ENCODE measurements at regions not wholly inside any gene's neighbourhood (a gene's known extent, or its start where the extent isn't known, plus 50 kb on each side); places are given as distances from the start of the nearest gene placed in this dataset.
A peak's percentile ranks its signal among the peaks of the same experiment; 100 is the strongest.

DNA sequence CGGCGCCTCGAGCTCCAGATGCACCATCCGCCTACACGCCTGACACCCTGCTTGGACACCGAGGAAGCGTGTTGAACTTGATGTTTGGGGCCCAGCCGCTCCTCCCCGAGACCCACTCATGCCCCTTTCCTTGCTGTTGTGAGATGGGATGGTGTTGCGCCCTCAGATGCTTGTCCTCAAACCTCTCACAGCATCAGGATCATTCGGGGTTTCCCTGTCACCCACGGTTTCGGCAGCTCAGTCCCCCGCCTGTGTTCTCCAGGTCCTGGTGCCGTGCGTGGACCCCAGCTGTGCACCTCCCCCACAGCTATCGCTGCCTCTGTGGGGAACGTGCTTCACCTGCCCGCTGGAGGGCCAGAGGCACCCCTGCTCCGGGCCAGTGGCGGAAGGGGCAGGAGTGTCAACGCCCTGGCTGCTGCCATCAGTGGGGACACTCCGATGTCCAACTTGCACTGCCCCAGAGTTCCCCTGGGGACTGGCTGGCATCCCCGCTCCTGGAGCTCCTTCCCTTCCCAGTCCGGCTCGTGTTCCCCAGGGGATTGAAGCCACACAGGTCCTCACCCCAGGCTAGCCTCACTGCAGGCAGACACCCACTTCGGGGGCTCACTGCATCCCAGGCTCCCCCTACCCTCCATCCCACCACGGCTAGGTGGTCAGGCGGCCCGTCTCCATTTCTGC is 82.3 kb upstream of the ADRA2C start:
- no peak for DNase-seq (ENCODE audit: low spot score)

DNA sequence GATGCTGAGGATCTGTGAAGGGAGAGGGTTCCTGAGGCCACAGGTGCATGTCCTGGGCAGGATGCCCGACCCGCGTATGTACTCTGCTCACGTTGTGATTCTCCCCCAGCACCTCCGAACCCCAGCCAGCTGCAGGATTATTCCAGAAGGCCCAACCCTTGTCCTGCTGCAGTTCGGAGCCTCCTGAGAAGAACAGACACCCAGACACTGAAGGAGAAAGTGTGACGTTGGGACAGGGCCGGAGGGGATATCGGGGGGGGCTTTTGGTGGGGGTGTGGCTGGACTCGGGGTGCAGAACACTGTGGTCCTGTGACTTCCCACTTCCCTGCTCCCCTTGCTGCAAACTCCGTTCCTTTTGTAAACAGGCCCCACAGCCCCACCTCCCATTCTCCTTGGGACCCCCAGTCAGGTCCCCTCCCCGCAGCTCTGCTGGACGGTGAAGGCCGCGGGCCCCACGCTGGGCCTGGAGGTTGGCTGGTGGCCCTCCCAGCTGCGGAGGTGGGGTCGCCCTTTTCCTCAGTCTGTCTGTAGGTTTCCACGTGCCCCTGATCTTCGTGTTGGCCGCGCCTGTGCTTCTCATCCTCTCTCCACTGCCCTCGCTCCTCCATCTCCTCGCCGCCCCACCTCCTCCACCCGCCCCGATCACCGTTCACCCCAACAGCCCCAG is 83.0 kb upstream of the ADRA2C start:
- no peak for DNase-seq (ENCODE audit: low spot score)

DNA sequence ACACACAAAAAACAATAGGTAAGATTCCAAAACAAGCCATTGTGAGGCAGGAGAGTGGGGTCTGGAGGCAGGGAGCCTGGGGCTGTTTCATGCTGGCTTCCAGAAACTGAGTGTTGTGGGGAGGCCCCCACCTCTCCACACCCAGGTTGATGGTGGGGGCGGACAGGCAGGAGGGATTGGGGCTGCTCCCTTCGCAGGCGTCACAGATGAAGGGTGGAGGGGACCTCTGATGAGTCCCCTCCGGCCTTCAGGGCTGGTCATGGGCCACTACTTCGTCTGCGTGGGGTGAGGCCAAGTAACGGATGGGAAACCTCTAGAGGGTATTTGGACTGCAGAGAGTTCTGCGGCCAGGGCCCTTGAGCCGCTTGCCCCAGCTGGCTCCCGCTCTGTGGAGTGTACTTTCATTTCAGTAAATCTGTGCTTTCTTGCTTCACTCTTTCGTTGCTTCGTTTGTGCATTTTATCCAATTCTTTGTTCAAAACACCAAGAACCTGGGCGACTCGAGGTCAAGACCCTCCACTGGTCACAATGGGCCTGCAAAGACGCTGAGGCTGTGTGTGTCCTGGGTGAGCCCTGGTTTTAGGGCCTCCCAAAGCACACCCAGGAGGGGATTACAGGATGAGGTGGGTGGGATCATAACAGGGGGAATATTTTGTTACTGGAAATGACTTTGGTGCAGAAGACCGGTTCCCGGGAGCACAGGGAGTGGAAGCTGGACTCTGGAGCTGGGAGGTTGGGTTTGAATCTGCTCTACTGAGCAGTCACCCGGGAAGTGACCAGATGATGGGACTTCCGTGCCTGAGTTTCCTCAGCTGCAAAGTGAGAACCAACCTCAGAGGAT is 83.7 kb upstream of the ADRA2C start:
- no peak for DNase-seq (ENCODE audit: low spot score)

DNA sequence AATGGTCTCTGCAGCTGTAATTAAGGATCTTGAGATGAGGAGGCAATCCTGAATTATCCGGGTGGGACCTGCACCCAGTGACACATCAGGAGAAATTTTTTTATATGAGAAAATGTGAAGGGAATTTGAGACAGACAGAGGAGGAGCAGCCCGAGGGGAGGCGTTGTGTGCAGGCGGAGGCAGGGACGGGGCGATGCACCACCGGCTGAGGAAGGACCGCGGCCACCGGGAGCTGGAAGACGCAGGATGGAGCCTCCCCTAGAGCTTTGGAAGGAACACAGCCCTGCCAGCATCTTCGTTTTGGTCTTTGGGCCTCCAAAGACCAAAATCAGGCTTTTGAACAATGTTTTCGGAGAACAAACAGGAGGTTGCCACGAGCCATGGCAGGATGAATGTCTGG is 85.0 kb upstream of the ADRA2C start:
- no peak for DNase-seq (ENCODE audit: low spot score)

DNA sequence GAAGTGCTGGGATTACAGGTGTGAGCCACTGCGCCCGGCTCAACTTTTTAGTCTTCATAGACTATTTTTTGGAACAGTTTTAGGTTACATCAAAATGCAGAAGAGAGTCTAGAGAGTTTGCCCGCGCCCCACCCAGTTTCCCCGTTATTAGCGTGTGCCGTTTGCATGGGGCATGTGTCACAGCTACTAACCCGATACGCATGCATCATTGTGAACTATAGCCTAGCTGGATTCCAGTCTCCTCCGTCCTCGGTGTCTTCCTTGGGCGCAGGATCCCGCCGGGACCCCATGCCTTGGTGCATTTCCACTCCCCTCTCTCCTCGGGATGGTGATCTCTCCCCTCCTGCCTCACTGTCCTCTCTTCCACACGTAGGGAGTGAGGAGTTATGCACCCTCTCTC is 85.5 kb upstream of the ADRA2C start:
- no peak for DNase-seq (ENCODE audit: low spot score)

DNA sequence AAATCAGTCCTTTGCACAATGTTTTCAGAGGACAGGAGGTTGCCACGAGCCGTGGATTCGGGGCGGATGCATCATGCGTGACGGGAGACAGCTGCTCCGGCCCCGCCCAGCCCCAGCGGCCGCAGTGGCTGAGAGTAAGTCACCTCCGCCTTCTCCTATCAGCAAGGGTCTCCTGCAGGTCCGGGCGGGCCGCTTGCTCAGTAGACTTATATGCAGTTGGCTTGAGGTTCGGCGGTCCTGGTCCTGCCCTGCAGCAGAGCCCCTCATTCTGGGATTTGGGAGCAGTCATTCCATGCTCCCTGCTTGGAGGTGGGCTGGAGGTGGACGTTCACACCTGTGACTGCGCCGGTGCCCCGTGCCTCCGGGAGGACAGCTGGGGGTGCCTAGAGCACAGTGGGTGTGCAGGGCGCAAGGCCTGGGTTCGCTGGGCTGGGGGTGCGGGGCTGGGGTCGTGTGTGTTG is 86.3 kb upstream of the ADRA2C start:
- no peak for DNase-seq (ENCODE audit: low spot score)

DNA sequence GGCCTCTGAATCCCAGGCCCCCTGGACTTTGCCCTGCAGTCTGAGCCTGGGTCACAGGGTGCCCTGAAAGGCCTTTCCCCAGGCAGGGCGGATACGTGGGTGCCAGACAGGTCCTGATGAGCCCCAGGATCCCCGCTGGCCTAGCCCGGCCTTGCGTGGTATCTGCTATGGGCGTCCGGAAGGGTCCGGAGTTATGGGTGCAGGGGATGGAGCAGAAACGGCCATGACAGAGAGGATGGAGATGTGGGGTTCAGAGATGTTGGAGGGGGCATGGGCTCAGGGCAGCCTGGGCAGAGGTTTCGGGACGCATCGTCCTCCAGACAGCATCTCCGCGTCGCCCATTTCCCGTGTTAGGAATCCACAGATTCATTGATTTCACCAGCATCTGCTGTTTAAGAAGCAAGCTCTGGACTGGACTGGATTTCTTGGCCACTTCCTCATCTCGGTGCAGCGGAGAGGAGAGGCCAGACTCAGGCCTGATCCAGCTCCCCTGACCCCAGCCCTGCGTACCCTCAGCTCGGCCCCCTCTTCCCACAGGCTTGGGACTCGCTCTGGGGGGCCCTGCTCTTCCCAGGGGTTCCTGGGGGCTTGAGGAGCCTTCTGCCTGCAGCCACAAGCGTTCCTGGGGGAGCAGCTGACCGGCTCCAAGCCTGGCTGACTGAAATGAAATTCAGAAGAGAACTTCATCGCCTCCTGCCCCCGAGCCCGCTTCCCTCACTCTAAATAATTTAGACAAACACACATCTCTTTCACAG is 86.9 kb upstream of the ADRA2C start:
- DNase-seq (ENCODE audit: low spot score): no peak

DNA sequence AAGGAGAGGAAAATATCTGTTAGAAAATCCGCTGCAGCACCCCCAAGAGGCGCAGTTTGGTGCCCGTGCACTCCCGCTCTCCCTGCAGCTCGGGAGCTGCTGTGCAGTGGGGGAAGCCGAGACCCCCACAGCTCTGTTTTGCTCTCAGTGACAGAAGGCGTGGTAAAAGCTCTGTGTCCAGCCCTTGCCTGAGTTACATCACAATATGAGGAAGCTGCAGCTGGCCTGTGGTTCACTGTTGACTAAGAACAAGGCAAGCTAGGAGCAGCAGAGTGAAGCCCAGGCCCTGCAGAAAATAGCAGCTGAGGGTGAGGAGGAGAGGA is 88.5 kb upstream of the ADRA2C start:
- DNase-seq (ENCODE audit: low spot score): no peak

DNA sequence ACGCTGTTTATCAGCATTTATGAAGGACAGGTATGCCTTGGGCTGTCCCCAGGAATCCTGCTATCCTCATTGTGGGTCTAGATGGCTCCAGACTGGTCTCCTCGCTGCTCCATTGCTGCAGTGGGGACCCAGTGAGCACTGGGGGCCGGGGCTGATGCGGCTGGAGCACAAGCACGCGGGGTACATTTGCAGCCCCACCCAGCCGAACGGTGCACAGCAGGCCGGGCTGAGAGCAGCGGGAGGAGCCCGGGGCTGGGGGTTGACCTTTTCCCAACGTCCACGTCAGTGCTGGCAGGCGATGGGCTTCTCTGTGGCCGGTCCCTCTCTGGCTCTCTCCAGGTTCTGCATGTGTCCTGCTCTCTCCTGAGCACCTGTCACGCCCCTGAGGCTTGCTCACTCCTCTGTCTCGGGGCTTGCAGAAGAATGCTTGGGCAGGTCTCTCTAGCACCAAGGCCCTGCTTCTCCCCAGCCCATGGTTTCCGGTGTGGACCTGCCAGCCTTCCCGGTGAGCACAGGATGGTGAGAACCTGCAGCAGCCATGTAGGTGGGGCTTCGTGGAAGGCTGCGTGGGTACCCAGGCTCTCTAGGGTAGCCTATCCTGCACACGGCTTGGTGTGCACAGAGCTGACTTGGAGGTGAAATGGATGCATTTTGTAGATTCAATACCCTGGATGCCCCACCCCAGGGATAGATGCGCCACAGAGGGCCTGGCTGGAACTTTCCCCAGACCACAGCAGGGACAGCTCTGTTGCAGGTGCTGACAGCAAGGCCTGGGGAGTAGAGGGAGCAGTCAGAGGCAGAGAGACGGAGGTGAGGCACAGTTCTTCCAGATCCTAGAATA is 89.1 kb upstream of the ADRA2C start:
- DNase-seq (ENCODE audit: low spot score): no peak

DNA sequence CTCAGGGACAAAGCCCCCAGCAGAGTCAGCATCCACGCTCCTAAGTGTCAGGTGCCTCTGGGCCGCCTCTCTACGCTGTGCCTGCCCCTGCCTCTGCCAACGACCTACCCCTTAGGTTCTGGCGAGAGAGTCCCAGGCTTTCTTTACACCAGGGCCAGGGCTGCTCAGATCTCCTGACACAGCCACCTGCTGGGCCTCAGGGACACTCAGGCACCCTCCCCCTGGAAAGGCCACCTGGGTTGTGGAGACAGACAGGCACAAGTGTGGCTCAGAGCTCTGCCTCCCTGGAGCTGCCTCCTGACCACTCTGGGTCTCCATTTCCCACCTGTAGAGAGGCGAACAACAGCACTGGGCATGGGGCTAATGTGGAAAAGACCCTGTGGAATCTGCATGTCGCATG is 90.0 kb upstream of the ADRA2C start:
- DNase-seq (ENCODE audit: low spot score): no peak

DNA sequence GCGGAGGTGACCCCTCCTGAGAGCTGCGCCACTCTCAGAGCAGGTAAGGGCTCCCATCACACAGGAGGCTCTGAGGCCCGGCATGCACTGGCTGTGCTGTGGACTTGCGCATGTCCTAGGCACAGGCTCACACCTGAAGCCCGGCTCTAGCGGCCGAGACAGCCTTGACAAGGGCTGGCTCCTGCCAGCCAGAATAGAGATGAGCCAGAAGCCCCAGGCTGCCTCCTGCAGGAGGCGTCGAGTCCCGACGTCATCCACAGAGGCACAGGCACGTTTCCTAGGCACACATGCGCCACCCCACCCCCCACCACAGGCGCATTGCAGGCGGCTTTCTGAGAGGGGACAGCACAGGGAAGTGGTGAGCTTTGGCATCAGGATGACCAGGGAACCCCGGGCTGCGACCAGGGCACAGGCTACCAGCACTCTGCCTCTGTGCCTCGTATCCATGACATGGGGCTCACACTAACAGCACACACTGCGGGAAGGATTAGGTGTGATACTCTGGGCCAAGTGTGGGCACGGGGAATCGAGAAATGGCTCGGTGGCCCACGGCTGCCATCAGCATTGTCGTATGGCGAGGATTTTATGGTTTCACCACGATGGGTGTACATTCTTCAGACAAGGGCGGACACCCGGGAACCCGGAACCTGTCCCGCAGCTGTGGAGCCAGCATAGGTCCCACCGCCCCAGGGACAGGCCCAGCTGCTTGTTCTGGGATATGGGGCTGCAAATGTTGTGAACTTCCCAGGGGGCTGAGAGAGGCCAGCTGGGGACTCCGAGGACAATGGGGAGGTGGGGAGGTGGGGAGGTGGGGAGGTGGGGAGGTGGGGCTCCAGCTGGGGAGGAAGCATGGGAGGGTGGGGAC is 90.7 kb upstream of the ADRA2C start:
- no peak for DNase-seq (ENCODE audit: low spot score)

DNA sequence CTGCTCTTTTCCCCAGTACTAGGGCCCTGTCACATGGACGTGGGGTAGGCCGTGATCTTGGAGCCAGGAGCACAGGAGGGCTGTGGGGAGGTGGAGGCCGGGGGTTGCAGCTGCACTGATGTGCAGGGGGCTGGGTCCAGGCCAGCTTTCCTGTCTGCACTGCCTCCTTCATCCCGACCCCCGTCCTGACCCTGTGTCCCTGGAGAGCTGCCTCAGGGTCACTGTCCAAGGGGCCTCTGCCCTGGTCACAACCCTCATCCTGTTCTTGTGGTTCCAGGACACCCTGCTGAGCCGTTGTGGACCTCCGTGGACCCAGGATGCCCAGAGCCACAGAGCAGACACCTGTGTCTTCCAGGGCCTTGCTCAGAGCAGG is 91.7 kb upstream of the ADRA2C start:
- DNase-seq (ENCODE audit: low spot score): no peak

DNA sequence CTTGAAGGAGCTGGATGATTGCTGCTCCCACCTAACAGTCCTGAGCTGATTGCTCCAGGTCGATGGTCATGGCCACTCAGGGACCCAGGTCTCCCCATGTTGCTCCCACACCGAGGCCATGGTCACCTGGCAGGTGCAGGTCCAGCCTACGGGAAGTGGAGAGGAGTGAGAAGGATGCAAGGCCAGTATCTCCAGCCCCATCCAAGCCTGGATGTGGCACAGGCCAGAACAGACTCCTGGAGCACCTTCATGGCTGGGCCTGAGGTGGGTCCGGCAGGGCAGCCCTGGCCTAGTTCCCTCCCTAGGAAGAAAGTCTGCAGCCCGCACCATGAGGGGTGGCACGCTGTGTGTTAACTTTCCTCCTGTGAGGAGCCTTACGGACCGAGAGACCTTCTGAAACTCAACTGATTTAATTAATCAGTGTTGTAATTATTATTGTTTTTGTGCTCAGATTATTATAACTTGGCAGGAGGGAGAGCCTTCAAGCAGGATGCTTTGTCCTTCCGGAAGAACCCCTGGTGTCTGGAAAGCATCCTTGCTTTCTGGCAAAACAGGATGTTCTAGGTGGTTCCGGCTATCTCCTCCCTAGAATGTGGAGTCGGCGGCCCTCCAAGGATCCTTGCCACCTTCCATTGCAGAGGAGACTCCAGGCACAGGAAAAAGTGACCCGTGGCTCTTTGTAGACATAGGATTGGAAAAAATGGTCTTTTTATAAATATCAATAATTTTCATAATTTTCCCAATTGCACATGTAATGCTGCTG is 92.3 kb upstream of the ADRA2C start:
- DNase-seq (ENCODE audit: low spot score): no peak

DNA sequence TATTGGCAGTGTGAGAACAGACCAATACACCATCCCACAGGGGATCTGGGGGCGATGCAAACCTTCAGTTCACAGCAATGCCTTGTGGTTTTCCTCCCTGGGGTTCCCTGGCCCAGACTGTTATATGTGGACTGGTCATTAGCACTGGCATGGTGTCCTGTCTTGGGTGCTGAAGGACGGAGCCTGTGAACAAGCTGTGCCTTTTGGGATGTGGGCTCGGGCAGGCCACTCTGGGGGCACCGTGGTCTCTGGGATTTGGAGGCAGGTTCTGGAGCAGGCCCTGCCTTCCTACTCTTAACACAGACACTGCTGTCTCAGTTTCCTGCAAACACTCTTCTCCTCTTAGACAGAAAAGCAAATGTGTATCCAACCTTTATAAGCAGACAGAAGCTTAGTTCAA is 93.0 kb upstream of the ADRA2C start:
- DNase-seq (ENCODE audit: low spot score): no peak

DNA sequence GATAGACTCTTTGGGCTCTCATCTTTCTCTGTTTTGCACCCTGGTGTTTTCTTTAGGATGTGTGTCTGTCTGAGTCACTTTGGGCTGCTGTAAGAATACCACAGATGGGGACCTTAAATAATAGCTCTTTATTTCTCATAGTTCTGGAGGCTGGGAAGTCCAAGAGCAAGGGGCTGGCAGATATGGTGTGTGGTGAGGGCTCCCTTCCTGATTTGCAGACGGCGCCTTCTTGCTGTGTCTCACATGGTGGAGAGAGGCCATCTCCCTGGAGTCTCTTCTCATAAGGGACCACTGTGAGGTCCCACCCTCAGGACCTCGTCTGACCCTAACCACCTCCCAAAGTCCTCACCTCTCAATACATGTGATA is 93.7 kb upstream of the ADRA2C start:
- DNase-seq (ENCODE audit: low spot score): no peak

DNA sequence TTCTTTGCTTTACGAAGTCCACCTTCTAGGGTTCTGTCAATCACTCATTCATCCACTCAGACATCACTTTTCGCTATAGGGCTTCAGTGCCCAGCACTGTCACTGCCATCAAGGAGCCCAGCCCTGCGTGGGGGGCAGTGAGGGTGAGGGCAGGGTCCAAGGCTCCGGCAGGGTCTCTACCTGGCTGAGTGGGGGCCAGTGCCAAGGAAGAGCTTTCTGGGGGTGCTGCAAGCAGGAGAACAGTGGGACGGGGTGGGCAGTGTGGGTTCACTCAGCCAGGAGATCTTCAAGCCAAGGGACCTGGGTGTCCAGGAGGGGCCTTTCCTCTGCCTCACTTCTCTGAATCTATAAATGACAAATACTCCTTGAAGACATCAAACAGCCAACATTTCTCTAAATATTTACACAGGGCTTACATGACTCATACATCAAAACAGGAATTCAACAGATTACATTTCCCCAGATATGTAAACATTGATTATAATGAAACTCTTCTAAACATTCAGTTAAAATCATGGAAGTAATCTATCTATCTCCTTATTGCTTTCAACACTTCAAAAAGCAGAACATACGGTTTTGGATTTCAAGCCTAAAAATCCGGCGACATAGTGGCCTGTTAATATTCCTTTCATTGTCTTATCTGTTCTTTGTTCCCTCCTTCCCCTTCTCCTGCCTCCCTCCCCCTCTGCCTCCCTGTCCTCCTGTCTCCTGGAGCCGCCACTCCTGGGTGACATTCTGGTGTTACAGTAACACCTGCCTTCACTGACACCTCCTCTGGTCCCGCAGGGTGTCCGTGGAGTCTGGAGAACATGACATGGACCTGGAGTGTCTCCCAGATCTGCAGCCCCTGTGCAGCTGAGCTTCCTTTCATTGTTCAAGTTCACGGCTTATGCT is 94.4 kb upstream of the ADRA2C start:
- DNase-seq (ENCODE audit: low spot score): peak; percentile 58

DNA sequence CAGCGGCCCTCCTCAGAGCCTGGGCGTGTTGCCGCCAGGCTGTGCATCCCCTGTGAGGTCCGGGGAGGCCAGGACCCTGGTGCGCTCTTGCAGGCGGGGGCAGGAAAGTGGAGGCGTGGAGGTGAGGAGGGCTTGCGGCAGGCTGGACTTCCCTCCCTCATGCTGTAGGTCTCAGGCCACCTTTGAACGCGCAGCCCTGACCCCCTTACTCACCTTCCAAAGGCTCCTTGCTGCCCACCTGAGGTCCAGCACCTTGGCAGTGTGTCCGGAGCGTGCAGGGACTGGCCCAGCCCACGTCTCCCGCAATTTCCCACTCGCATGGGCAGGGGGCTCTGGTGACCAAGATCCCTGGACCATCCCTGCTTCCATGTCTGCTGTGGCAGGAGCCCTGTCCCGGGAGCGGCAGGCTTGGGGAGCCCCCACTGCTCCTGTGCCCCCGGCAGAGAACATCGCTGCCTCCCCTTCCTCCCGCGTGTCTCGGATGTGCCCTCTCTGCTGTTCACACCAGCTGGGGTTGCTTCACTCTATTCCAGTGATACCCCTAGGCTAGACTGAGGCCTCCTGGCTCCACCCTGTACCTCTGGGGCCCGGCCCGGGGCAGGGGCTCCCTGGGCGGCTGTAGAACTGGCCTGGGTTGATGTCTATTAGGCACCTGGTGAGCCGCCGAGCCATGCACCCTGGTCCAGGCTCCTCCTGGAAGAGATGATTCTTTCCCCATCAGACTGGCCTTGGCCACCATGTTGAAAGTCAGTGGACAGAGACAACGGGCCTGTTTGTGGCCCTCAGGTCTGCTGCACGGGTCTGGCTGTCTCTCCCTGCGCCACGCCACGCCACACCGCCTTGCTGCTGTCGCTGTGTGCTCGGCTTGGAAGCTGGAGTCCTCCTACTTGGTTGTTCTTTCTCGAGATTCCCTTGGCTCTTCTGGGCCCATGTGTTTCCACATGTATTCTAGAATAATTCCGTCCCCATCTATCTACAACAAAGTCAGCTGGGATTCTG is 95.4 kb upstream of the ADRA2C start:
- no peak for DNase-seq (ENCODE audit: low spot score)

DNA sequence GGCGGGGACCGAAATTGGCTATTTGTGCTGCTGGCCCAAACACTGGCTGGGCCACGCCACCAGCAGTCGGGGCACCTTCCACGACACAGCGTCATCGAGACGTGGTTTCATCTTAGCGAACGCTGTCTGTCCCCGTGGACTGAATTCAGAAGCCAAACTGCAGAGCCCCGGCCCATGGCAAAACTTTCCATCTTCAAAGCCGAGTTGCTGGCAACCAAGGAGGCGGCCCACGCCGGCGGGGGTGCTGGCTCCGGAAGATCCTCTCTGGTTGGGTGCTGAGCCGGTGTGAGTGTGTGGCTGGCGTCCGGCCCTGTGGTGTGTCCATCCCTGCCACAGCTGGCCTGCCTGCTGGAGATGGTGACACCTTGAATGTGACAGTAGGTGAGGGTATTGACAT is 96.6 kb upstream of the ADRA2C start:
- no peak for DNase-seq (ENCODE audit: low spot score)
